Tibial nerve (tissue), 4 donors: ENCODE measurements at regions not wholly inside any gene's neighbourhood (a gene's known extent, or its start where the extent isn't known, plus 50 kb on each side); places are given as distances from the start of the nearest gene placed in this dataset.
"Not testable (repeated sequence)": the region's sequence is repeated elsewhere in the genome, so short reads cannot be mapped to it uniquely, and the experiment has no call there.

Experiments
- EP300 ChIP-seq, 2 donors: sonication (generic); formaldehyde crosslinking; IDR thresholded peaks; one replicate each; pipeline ENCODE4 v1.6.1; 2017; ENCODE audit warnings: antibody characterized with exemption in 2 of 2, mild to moderate bottlenecking in 1 of 2
- TF ChIP-seq, protein P1 (sequence below), 5 experiments: fragments of 200-600 bp in 3 of 5; fragments of 450-650 bp in 2 of 5; sonication (generic) in 3 of 5; IDR thresholded peaks; one replicate each; pipeline ENCODE4 v1.5.1; 2016 to 2019; ENCODE audit warnings: antibody characterized with exemption in 5 of 5, mild to moderate bottlenecking in 3 of 5, moderate library complexity in 2 of 5

DNA sequence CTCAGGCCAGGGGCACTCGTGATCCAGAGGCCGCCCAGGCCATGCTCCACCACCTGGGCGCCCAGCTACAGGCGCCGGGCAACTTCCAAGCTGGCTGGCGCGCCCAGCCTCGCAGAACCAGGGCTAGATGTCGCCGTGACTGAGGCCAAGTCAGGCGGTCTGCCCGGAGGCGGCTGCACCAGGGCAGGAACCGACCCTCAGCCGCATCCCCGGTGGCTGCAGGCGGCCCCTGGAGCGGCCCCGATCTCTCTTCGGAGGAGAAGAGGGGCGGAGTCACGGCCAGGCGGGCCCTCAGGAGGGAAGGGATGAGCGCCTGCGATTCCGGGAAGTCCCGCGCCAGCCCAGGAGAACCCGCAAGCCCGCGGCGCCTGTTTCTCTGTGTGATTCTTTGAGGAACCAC, 63.2 kb upstream of the GPR39 start:
- not testable (repeated sequence) for TF ChIP-seq EP300 (IDR thresholded peaks at IDR 0.05)
- TF ChIP-seq, protein P1, sequence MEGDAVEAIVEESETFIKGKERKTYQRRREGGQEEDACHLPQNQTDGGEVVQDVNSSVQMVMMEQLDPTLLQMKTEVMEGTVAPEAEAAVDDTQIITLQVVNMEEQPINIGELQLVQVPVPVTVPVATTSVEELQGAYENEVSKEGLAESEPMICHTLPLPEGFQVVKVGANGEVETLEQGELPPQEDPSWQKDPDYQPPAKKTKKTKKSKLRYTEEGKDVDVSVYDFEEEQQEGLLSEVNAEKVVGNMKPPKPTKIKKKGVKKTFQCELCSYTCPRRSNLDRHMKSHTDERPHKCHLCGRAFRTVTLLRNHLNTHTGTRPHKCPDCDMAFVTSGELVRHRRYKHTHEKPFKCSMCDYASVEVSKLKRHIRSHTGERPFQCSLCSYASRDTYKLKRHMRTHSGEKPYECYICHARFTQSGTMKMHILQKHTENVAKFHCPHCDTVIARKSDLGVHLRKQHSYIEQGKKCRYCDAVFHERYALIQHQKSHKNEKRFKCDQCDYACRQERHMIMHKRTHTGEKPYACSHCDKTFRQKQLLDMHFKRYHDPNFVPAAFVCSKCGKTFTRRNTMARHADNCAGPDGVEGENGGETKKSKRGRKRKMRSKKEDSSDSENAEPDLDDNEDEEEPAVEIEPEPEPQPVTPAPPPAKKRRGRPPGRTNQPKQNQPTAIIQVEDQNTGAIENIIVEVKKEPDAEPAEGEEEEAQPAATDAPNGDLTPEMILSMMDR (IDR thresholded peaks at IDR 0.05) = not testable (repeated sequence)
